ENCODE measurements at regions not wholly inside any gene's neighbourhood (a gene's known extent, or its start where the extent isn't known, plus 50 kb on each side); places are given as distances from the start of the nearest gene placed in this dataset.
"Not testable (repeated sequence)": the region's sequence is repeated elsewhere in the genome, so short reads cannot be mapped to it uniquely, and the experiment has no call there.

GRCh38 chr1:185539277-185539943 lies 194.8 kb upstream of the HMCN1 start:
- Histone ChIP-seq H2AFZ (ENCODE audit: low read depth, low read length) (no peak overlapping the region), H3K4me3 (ENCODE audit: low read length) (no peak overlapping the region), H3K4me1 (ENCODE audit: insufficient read depth, low read length) (no peaks in the 10 kb centered on the region), H3K36me3 (ENCODE audit: insufficient read depth, low read length) (no peaks in the 10 kb centered on the region), H3K9me3 (ENCODE audit: low read length) (no peaks in the 10 kb centered on the region), H3K27me3 (ENCODE audit: insufficient read depth, low read length) (no peaks in the 10 kb centered on the region)

GRCh38 chr1:185538309-185538898 lies 195.8 kb upstream of the HMCN1 start:
- not testable (repeated sequence) for H3K4me3 ChIP-seq (ENCODE audit: low read length); H3K36me3 ChIP-seq (ENCODE audit: insufficient read depth, low read length); H3K4me1 ChIP-seq (ENCODE audit: insufficient read depth, low read length); H3K27me3 ChIP-seq (ENCODE audit: insufficient read depth, low read length); H2AFZ ChIP-seq (ENCODE audit: low read depth, low read length); H3K9me3 ChIP-seq (ENCODE audit: low read length)

GRCh38 chr1:185537596-185537995 lies 196.6 kb upstream of the HMCN1 start:
- no peaks in the 10 kb centered on the region for H3K27me3 ChIP-seq (ENCODE audit: insufficient read depth, low read length)
- no peak overlapping the region for H3K4me3 ChIP-seq (ENCODE audit: low read length)
- H3K36me3 ChIP-seq (ENCODE audit: insufficient read depth, low read length), result no peaks in the 10 kb centered on the region
- no peaks in the 10 kb centered on the region for H3K9me3 ChIP-seq (ENCODE audit: low read length)
- H2AFZ ChIP-seq (ENCODE audit: low read depth, low read length), result no peak overlapping the region
- H3K4me1 ChIP-seq (ENCODE audit: insufficient read depth, low read length), result no peaks in the 10 kb centered on the region

GRCh38 chr1:185536165-185536920 lies 197.8 kb upstream of the HMCN1 start:
- no peak overlapping the region for H3K4me3 ChIP-seq (ENCODE audit: low read length)
- H3K9me3 ChIP-seq (ENCODE audit: low read length), result no peaks in the 10 kb centered on the region
- H3K4me1 ChIP-seq (ENCODE audit: insufficient read depth, low read length), result no peaks in the 10 kb centered on the region
- no peaks in the 10 kb centered on the region for H3K36me3 ChIP-seq (ENCODE audit: insufficient read depth, low read length)
- no peak overlapping the region for H2AFZ ChIP-seq (ENCODE audit: low read depth, low read length)
- H3K27me3 ChIP-seq (ENCODE audit: insufficient read depth, low read length), result no peaks in the 10 kb centered on the region

GRCh38 chr1:185535621-185536020 lies 198.6 kb upstream of the HMCN1 start:
- H3K36me3 ChIP-seq (ENCODE audit: insufficient read depth, low read length), result no peaks in the 10 kb centered on the region
- H3K27me3 ChIP-seq (ENCODE audit: insufficient read depth, low read length), result no peaks in the 10 kb centered on the region
- H3K4me1 ChIP-seq (ENCODE audit: insufficient read depth, low read length), result no peaks in the 10 kb centered on the region
- no peak overlapping the region for H3K4me3 ChIP-seq (ENCODE audit: low read length)
- no peak overlapping the region for H2AFZ ChIP-seq (ENCODE audit: low read depth, low read length)
- no peaks in the 10 kb centered on the region for H3K9me3 ChIP-seq (ENCODE audit: low read length)

GRCh38 chr1:185534801-185535200 lies 199.4 kb upstream of the HMCN1 start:
- Histone ChIP-seq H3K4me3 (ENCODE audit: low read length) (no peak overlapping the region), H3K9me3 (ENCODE audit: low read length) (no peaks in the 10 kb centered on the region), H3K36me3 (ENCODE audit: insufficient read depth, low read length) (no peaks in the 10 kb centered on the region), H3K4me1 (ENCODE audit: insufficient read depth, low read length) (no peaks in the 10 kb centered on the region), H2AFZ (ENCODE audit: low read depth, low read length) (no peak overlapping the region), H3K27me3 (ENCODE audit: insufficient read depth, low read length) (no peaks in the 10 kb centered on the region)

- H2AFZ ChIP-seq (ENCODE audit: low read depth, low read length), result no peak overlapping the region
- H3K4me1 ChIP-seq (ENCODE audit: insufficient read depth, low read length), result no peaks in the 10 kb centered on the region
- no peaks in the 10 kb centered on the region for H3K36me3 ChIP-seq (ENCODE audit: insufficient read depth, low read length)
- H3K9me3 ChIP-seq (ENCODE audit: low read length), result no peaks in the 10 kb centered on the region
- H3K27me3 ChIP-seq (ENCODE audit: insufficient read depth, low read length), result no peaks in the 10 kb centered on the region
- H3K4me3 ChIP-seq (ENCODE audit: low read length), result no peak overlapping the region
Observed at GRCh38 chr1:185533596-185533995, 200.6 kb upstream of the HMCN1 start.

GRCh38 chr1:185532856-185533255 lies 201.3 kb upstream of the HMCN1 start:
- Histone ChIP-seq H3K27me3 (ENCODE audit: insufficient read depth, low read length) (no peaks in the 10 kb centered on the region), H3K4me3 (ENCODE audit: low read length) (no peak overlapping the region), H3K9me3 (ENCODE audit: low read length) (no peaks in the 10 kb centered on the region), H3K36me3 (ENCODE audit: insufficient read depth, low read length) (no peaks in the 10 kb centered on the region), H3K4me1 (ENCODE audit: insufficient read depth, low read length) (no peaks in the 10 kb centered on the region), H2AFZ (ENCODE audit: low read depth, low read length) (no peak overlapping the region)

- Histone ChIP-seq H3K36me3 (ENCODE audit: insufficient read depth, low read length) (no peaks in the 10 kb centered on the region), H3K4me1 (ENCODE audit: insufficient read depth, low read length) (no peaks in the 10 kb centered on the region), H3K4me3 (ENCODE audit: low read length) (no peak overlapping the region), H3K9me3 (ENCODE audit: low read length) (no peaks in the 10 kb centered on the region), H2AFZ (ENCODE audit: low read depth, low read length) (no peak overlapping the region), H3K27me3 (ENCODE audit: insufficient read depth, low read length) (no peaks in the 10 kb centered on the region)
Observed at GRCh38 chr1:185531838-185532237, 202.4 kb upstream of the HMCN1 start.

- H3K4me1 ChIP-seq (ENCODE audit: insufficient read depth, low read length), result no peaks in the 10 kb centered on the region
- no peaks in the 10 kb centered on the region for H3K9me3 ChIP-seq (ENCODE audit: low read length)
- no peaks in the 10 kb centered on the region for H3K27me3 ChIP-seq (ENCODE audit: insufficient read depth, low read length)
- H3K4me3 ChIP-seq (ENCODE audit: low read length), result no peak overlapping the region
- no peak overlapping the region for H2AFZ ChIP-seq (ENCODE audit: low read depth, low read length)
- no peaks in the 10 kb centered on the region for H3K36me3 ChIP-seq (ENCODE audit: insufficient read depth, low read length)
Observed at GRCh38 chr1:185530215-185530614, 204.0 kb upstream of the HMCN1 start.

- Histone ChIP-seq H2AFZ (ENCODE audit: low read depth, low read length) (no peak overlapping the region), H3K36me3 (ENCODE audit: insufficient read depth, low read length) (no peaks in the 10 kb centered on the region), H3K27me3 (ENCODE audit: insufficient read depth, low read length) (no peaks in the 10 kb centered on the region), H3K4me1 (ENCODE audit: insufficient read depth, low read length) (no peaks in the 10 kb centered on the region), H3K4me3 (ENCODE audit: low read length) (no peak overlapping the region), H3K9me3 (ENCODE audit: low read length) (no peaks in the 10 kb centered on the region)
Observed at GRCh38 chr1:185529673-185530072, 204.5 kb upstream of the HMCN1 start.

GRCh38 chr1:185528084-185528676 lies 206.0 kb upstream of the HMCN1 start:
- Histone ChIP-seq H3K4me3 (ENCODE audit: low read length) (no peak overlapping the region), H2AFZ (ENCODE audit: low read depth, low read length) (no peak overlapping the region), H3K36me3 (ENCODE audit: insufficient read depth, low read length) (no peaks in the 10 kb centered on the region), H3K27me3 (ENCODE audit: insufficient read depth, low read length) (no peaks in the 10 kb centered on the region), H3K4me1 (ENCODE audit: insufficient read depth, low read length) (no peaks in the 10 kb centered on the region), H3K9me3 (ENCODE audit: low read length) (no peaks in the 10 kb centered on the region)

All from neuron (in vitro differentiated cells).